HG03442 (cell line): ENCODE measurements at regions not wholly inside any gene's neighbourhood (a gene's known extent, or its start where the extent isn't known, plus 50 kb on each side); places are given as distances from the start of the nearest gene placed in this dataset.

ENCODE experiments used
- ATAC-seq: cut with Tn5 transposase; IDR thresholded peaks from one replicate; pipeline ENCODE4 v1.9.1; 2021; ENCODE audit warnings: mild to moderate bottlenecking, moderate library complexity; ENCODE audit not compliant: unreplicated experiment

GRCh38 chr2:160672211-160672610, 178.6 kb upstream of the RBMS1 start:
- no peak for ATAC-seq

GRCh38 chr2:160674146-160674750, 180.6 kb upstream of the RBMS1 start:
- ATAC-seq = no peak

- ATAC-seq = no peak
These were observed 186.1 kb upstream of the RBMS1 start for GRCh38 chr2:160679686-160680085.

DNA sequence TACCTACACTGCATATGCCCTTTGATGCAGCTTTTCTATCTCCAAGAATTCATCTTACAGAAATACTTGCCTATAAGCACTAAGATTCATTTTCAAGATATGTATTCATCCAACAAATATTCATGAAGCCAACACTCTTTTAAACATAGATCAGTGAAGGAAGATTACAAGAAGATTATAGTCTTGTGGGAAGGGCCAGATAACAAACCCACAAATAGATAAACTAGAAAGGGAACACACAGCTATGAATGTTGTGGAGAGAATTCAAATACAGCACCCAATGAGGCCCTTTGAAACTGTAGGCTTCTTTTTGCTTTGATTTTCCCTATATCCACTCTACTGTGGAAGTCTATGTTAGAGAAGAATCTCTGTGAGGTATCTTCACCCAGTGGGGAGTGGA, 186.7 kb upstream of the RBMS1 start:
- no peak for ATAC-seq

- ATAC-seq = no peak
These were observed 187.4 kb upstream of the RBMS1 start for GRCh38 chr2:160680974-160681373.

DNA sequence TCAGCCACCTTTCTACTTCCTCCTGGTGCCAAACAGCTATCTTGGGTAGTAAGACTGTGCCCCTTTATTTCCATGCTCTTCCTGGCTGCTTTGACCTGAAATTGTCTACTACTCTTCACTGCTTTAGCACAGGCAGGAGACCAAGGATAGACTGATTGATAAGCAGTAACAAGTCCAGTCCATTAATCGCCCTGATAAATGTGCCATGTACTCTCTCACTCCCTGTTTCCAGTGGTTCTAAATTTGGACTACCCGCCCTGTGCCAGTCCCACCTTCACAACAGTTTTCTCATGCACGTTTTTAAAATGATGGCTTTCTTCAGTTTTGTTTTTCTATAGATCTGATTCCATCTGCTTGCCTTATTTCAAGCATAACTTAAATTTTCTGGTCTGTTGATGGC, 189.6 kb upstream of the RBMS1 start:
- ATAC-seq = no peak

DNA sequence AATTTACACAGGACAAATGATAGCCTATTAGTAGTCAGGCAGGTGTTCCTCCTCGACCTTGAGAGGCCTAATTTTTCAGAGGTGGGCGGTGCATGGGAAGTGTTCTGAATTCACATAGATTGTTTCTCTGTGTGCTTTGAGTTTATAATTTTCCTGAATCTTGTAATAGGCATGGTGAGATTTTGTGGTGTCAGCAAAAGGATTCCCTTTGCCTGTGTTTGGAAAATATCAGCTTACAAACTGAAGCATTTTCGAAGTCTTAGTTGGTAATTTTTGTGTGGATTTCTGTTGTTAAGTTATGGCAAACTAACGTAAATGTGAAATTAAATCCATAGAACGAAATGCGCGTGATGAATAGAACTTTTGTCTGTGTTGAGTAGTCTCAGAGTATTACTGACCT, 194.0 kb upstream of the RBMS1 start:
- ATAC-seq = no peak

- ATAC-seq = no peak
These were observed 195.8 kb upstream of the RBMS1 start for GRCh38 chr2:160689441-160689840.

GRCh38 chr2:160694221-160694620, 200.6 kb upstream of the RBMS1 start:
- no peak for ATAC-seq

DNA sequence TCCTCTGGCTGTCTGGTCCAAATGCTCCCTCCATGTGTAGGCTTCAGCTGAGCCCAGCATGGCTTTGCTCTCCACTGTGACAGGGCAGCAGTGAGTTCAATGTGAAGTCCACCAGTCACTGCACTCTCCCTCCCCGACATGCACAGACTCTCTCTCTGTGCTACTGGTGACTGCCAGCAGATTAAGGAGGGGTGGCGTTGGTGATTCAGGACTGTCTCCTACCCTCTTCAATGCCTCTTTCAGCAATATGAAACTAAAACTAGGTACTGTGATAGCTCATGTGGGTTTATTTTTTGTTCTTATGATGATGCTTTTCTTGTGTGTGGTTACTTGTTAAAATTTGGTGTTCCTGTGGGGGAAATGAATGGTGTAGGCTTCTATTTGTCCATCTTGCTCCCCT, 201.0 kb upstream of the RBMS1 start:
- peak; percentile 50 for ATAC-seq

- ATAC-seq = no peak
These were observed 201.9 kb upstream of the RBMS1 start for GRCh38 chr2:160695402-160696086.

GRCh38 chr2:160696087-160696452, 202.5 kb upstream of the RBMS1 start:
- no peak for ATAC-seq

- ATAC-seq = no peak
These were observed 204.2 kb upstream of the RBMS1 start for GRCh38 chr2:160697817-160698216.

GRCh38 chr2:160700021-160700814, 206.6 kb upstream of the RBMS1 start:
- no peak for ATAC-seq

DNA sequence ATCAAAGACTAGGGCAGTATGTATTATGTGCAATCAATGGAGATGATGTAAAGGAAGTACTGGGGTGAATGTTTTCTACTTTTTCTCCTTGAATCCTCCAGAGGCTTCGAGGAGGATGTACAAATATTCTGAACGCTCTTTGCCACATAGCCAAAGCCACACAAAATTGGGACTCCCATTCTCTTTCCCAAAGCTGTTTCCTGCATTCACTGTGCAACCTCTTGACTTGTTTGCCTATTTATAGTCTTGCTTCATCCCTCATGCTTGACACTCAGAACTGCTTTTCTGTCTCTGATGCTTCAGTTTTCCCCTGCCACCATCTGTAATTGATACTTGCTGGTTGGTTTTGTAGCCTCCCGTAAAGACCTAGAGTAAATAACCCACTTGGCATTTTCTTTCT, 208.2 kb upstream of the RBMS1 start:
- no peak for ATAC-seq

DNA sequence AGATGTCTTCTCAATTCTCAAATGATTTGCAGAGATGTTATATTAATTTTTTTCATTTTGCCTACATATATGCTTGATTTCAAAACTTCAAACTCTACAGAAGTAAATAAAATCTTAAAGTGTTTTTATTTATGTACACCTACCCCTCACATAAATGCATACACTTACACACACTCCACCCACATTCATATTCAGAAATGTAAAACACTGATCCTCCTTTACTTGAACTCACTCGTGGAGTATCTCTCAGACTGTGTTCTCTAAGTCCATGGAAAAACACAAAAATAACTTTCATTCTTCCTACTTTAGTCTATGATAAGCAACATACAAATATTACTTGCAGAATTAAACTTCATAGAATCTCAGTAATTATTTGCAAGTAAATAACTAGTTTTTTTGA, 209.1 kb upstream of the RBMS1 start:
- ATAC-seq = no peak

- ATAC-seq = peak; percentile 92
These were observed 210.3 kb upstream of the RBMS1 start for GRCh38 chr2:160703648-160704585.

GRCh38 chr2:160715428-160715827, 221.8 kb upstream of the RBMS1 start:
- no peak for ATAC-seq

GRCh38 chr2:160719116-160719515, 225.5 kb upstream of the RBMS1 start:
- no peak for ATAC-seq

DNA sequence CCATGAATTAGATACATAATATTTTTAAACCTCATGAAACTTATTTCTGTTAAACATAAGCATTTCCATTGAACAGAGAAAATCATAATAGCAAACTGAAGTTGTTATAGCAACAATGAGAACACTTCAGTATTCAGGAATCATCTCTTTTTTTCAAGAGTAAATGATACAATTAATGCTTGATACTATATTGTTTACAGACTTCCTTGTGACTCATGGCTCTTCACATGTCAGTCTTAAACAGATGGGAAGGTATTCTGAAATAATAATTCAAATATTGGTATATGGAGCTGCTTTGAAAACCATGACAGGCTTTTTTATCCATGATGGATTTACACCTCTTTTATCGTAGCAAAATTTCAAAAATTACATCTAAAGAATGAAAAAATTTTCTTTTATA, 226.5 kb upstream of the RBMS1 start:
- no peak for ATAC-seq
